Activated CD8-positive, alpha-beta memory T cell treated with anti-CD3 and anti-CD28 coated beads, Interleukin-2, amount 10 ng/mL, durations not matched to agents 7 days and 5 days (primary cell): ENCODE measurements at regions not wholly inside any gene's neighbourhood (a gene's known extent, or its start where the extent isn't known, plus 50 kb on each side); places are given as distances from the start of the nearest gene placed in this dataset.
"Not testable (repeated sequence)": the region's sequence is repeated elsewhere in the genome, so short reads cannot be mapped to it uniquely, and the experiment has no call there.

Experiments used
- ATAC-seq: fragments of 150-1000 bp; cut with Tn5 transposase; one replicate; pipeline ENCODE4 v1.10.0; 2021; ENCODE audit warnings: moderate library complexity
- CTCF ChIA-PET: fragments of 350-600 bp; sonication (Branson Sonifier 250); formaldehyde crosslinking; loops from one replicate; lab custom pipeline; 2021; ENCODE audit warnings: antibody characterized with exemption; lab: Charles Lee
- DNase-seq: peaks from one replicate; pipeline ENCODE4 v3.0.0-alpha.2; 2020
- H3K27ac Mint-ChIP-seq: one replicate; pipeline ENCODE4 v1.8.0; 2021; ENCODE audit warnings: mild to moderate bottlenecking, mixed read lengths
- H3K27me3 Mint-ChIP-seq: one replicate; pipeline ENCODE4 v1.8.0; 2021; ENCODE audit warnings: mixed read lengths
- H3K36me3 Mint-ChIP-seq: one replicate; pipeline ENCODE4 v1.8.0; 2021; ENCODE audit warnings: mild to moderate bottlenecking, mixed read lengths
- H3K4me1 Mint-ChIP-seq: one replicate; pipeline ENCODE4 v1.8.0; 2021; ENCODE audit warnings: mixed read lengths
- H3K4me3 Mint-ChIP-seq: one replicate; pipeline ENCODE4 v1.8.0; 2021; ENCODE audit warnings: mild to moderate bottlenecking, moderate library complexity, mixed read lengths
- H3K9me3 Mint-ChIP-seq: one replicate; pipeline ENCODE4 v1.8.0; 2022; ENCODE audit warnings: low read depth, mixed read lengths

- Mint-ChIP-seq H3K27me3 (no peaks in the 10 kb centered on the region), H3K36me3 (no peaks in the 10 kb centered on the region), H3K9me3 (peaks cover 4% of the 10 kb centered on the region), H3K4me3 (no peak overlapping the region), H3K27ac (no peak overlapping the region), H3K4me1 (no peaks in the 10 kb centered on the region)
- DNase-seq (no peak), ATAC-seq (no peak)
- CTCF ChIA-PET: no interaction called here
These were observed 695.0 kb upstream of the NRP1 start for GRCh38 chr10:34029455-34029854.

DNA sequence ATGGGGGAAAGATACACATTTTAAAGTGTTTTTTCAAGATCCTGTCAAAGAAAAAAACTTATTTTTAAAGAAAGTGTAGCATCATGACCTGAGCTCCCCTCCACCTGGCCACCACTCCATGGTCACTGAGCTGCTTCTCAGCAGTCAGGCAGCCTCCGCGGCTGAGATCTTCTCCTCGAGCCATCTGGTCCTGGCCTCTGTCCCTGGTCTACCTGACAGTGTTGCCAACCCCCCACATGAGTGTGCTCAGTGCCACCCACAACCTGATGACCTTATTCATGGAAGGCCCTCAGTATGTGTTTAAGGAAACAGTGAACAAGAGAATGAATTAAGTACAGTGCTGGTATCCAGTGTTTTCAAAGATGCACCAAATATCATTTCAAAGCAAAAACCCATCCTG is 694.5 kb upstream of the NRP1 start:
- Mint-ChIP-seq H3K27ac (no peak overlapping the region), H3K9me3 (peaks cover 6% of the 10 kb centered on the region), H3K4me3 (no peak overlapping the region), H3K4me1 (no peaks in the 10 kb centered on the region), H3K27me3 (no peaks in the 10 kb centered on the region), H3K36me3 (no peaks in the 10 kb centered on the region)
- DNase-seq: no peak
- ATAC-seq: no peak
- CTCF ChIA-PET: no interaction called here

- no peak overlapping the region for H3K27ac Mint-ChIP-seq
- ATAC-seq: no peak
These were observed 690.4 kb upstream of the NRP1 start for GRCh38 chr10:34024693-34025425.

GRCh38 chr10:34024282-34024681 is 689.8 kb upstream of the NRP1 start:
- DNase-seq: no peak
- Mint-ChIP-seq H3K27me3 (no peaks in the 10 kb centered on the region), H3K27ac (no peak overlapping the region), H3K4me1 (no peaks in the 10 kb centered on the region), H3K9me3 (peaks cover 7% of the 10 kb centered on the region), H3K4me3 (no peak overlapping the region), H3K36me3 (no peaks in the 10 kb centered on the region)
- CTCF ChIA-PET: interaction anchor here (1.2 kb wide), 1 partner anchor 12 kb away, joined by 3 read pairs; no protein-coding TSS in a partner anchor
- ATAC-seq: no peak

More at GRCh38 chr10:34024693-34025425, 690.4 kb upstream of the NRP1 start:
- CTCF ChIA-PET: interaction anchor here (1.2 kb wide), 1 partner anchor 12 kb away, joined by 3 read pairs; no protein-coding TSS in a partner anchor
- no peaks in the 10 kb centered on the region for H3K4me1 Mint-ChIP-seq
- H3K4me3 Mint-ChIP-seq: no peak overlapping the region
- peaks cover 7% of the 10 kb centered on the region for H3K9me3 Mint-ChIP-seq
- no peaks in the 10 kb centered on the region for H3K36me3 Mint-ChIP-seq
- no peaks in the 10 kb centered on the region for H3K27me3 Mint-ChIP-seq
- no peak for DNase-seq

DNA sequence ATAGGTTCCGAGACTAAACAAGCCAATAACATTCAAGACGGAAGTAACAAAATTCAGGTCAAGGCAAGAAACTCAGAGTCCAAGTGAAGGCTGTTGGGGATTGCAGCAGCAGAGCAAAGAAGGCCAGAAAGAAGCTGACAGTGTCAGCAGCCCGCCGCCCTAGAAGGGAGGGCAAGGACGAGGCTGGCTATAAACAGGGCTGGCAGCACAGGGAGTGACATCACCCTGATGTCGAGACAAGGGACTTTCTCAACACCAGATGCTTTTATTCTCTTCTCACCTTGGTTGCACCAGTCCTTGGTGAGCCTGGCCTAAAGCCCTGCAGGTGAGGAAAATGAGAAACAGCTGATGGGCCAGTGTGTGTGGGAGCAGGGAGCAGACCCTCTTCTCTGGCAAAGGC is 687.7 kb upstream of the NRP1 start:
- ATAC-seq (no peak), DNase-seq (no peak)
- H3K27ac Mint-ChIP-seq: no peak overlapping the region
- no peak overlapping the region for H3K4me3 Mint-ChIP-seq
- no peaks in the 10 kb centered on the region for H3K27me3 Mint-ChIP-seq
- CTCF ChIA-PET: no interaction called here
- H3K36me3 Mint-ChIP-seq: no peaks in the 10 kb centered on the region
- H3K4me1 Mint-ChIP-seq: no peaks in the 10 kb centered on the region
- peaks cover 3% of the 10 kb centered on the region for H3K9me3 Mint-ChIP-seq

DNA sequence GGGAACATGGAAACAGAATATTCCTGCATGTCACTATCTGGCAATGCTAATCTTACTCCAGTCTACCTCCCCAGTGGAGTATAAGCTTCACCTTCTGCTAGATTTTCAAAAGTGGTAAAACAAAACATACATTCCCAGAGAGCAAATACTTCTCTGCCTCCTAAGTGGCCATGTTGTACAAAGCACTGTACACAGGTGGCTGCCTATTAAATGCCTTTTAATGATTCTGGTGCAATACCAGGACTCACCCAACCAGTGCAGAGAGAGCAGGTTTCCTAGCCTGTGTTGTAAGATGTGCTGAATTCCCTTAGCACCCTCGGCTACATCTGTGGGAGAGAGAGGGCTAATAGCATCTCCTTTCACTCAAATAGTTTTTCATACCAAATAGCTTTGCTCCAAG is 684.3 kb upstream of the NRP1 start:
- no peaks in the 10 kb centered on the region for H3K9me3 Mint-ChIP-seq
- ATAC-seq: no peak
- CTCF ChIA-PET: no interaction called here
- no peak overlapping the region for H3K4me3 Mint-ChIP-seq
- no peaks in the 10 kb centered on the region for H3K36me3 Mint-ChIP-seq
- H3K27ac Mint-ChIP-seq: no peak overlapping the region
- H3K4me1 Mint-ChIP-seq: no peaks in the 10 kb centered on the region
- no peak for DNase-seq
- H3K27me3 Mint-ChIP-seq: no peaks in the 10 kb centered on the region

DNA sequence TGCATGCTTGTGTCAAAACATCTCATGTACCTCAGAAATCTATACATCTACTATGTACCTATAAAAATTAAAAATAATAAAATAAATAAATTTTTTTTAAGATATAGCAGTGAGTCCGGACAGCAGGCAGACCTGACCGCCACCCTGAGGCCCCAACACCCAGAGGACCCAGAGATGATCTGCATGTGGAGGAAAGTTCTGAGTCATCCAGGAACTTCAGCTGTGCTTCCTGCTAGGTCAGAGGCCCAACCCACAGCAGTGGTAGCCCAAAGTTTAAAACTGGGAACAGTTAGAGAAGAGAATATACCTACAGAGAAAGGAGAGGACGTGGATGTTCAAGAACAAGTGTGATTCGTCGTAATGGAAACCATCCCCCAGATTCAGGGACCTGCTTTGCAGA is 683.7 kb upstream of the NRP1 start:
- Mint-ChIP-seq H3K4me1 (no peaks in the 10 kb centered on the region), H3K36me3 (no peaks in the 10 kb centered on the region), H3K9me3 (no peaks in the 10 kb centered on the region), H3K27me3 (no peaks in the 10 kb centered on the region), H3K4me3 (no peak overlapping the region), H3K27ac (no peak overlapping the region)
- DNase-seq (no peak), ATAC-seq (no peak)
- CTCF ChIA-PET: no interaction called here

GRCh38 chr10:34017281-34017680 is 682.8 kb upstream of the NRP1 start:
- no peak for ATAC-seq
- Mint-ChIP-seq H3K36me3 (no peaks in the 10 kb centered on the region), H3K27ac (no peak overlapping the region), H3K27me3 (no peaks in the 10 kb centered on the region), H3K4me1 (no peaks in the 10 kb centered on the region), H3K4me3 (no peak overlapping the region), H3K9me3 (no peaks in the 10 kb centered on the region)
- DNase-seq: no peak
- CTCF ChIA-PET: no interaction called here

DNA sequence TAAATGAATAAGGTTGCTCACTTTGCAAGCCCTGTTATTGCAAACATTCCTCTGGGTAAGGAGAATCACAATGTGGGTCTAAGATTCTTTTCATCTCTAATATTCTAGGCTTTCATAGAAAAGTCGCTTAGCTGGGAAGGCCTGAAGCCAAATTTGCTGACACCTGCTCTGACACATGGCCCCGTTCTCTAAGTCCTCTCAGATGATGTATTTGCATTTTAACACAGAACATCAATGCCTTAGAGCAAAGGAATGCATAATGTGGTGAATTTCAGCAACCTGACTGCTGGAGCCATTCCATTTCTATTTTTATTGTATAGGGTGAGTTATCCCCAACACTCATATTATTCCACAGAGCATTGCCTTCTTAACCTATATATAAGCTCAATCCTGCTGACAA is 682.1 kb upstream of the NRP1 start:
- CTCF ChIA-PET: no interaction called here
- H3K27ac Mint-ChIP-seq: no peak overlapping the region
- H3K9me3 Mint-ChIP-seq: no peaks in the 10 kb centered on the region

DNA sequence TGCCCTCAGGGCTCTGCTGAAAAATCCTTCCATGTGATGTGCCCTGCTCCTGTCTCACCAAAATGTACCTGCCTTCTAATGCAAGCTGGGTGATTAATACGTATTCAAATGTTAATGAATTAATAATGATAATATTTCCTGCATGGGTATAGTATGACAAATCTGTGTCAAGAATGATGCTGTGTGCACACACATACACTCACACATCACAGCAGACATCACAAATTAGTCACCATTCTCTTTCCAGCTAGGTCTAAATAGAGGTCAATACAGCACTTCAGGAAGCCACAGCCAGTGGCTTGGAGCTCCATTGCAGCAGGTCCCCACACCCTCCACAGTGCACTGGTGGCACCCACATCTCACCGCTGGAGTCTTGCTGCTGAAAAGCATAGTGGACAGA is 681.2 kb upstream of the NRP1 start:
- Mint-ChIP-seq H3K36me3 (no peaks in the 10 kb centered on the region), H3K27me3 (no peaks in the 10 kb centered on the region), H3K9me3 (no peaks in the 10 kb centered on the region), H3K4me3 (no peak overlapping the region), H3K27ac (no peak overlapping the region), H3K4me1 (no peaks in the 10 kb centered on the region)
- no peak for DNase-seq
- no peak for ATAC-seq
- CTCF ChIA-PET: no interaction called here

More for the DNA sequence above, 682.1 kb upstream of the NRP1 start:
- Mint-ChIP-seq H3K4me3 (no peak overlapping the region), H3K36me3 (no peaks in the 10 kb centered on the region), H3K27me3 (no peaks in the 10 kb centered on the region), H3K4me1 (no peaks in the 10 kb centered on the region)
- no peak for DNase-seq
- no peak for ATAC-seq

GRCh38 chr10:34013235-34013634 is 678.8 kb upstream of the NRP1 start:
- no peak overlapping the region for H3K27ac Mint-ChIP-seq
- H3K27me3 Mint-ChIP-seq: no peaks in the 10 kb centered on the region
- ATAC-seq (no peak), DNase-seq (no peak)
- no peak overlapping the region for H3K4me3 Mint-ChIP-seq
- no peaks in the 10 kb centered on the region for H3K4me1 Mint-ChIP-seq
- H3K9me3 Mint-ChIP-seq: no peaks in the 10 kb centered on the region
- CTCF ChIA-PET: no interaction called here
- H3K36me3 Mint-ChIP-seq: no peaks in the 10 kb centered on the region

DNA sequence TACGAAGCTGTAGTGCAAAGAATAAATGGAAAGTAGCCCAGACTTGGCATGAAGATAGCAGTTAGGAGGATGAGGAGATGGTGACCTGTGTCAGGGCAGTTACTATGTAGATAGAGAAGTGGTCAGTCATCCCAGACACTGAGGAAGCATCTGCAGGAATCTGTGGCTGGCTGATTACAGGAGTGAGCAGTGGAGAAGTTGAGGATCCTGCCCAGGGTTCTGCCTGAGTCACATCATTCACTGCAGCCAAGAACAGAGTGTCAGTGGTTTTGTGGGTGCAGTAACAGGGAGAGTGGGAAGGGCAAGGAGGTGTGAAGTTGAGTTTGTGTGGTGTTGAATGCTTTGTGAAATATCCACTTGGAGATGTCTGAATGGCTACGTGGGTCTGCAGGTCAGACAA is 676.4 kb upstream of the NRP1 start:
- CTCF ChIA-PET: no interaction called here
- no peaks in the 10 kb centered on the region for H3K9me3 Mint-ChIP-seq
- H3K27ac Mint-ChIP-seq: no peak overlapping the region
- DNase-seq (no peak), ATAC-seq (no peak)
- H3K4me1 Mint-ChIP-seq: no peaks in the 10 kb centered on the region
- H3K27me3 Mint-ChIP-seq: no peaks in the 10 kb centered on the region
- H3K4me3 Mint-ChIP-seq: no peak overlapping the region
- H3K36me3 Mint-ChIP-seq: no peaks in the 10 kb centered on the region

GRCh38 chr10:34010228-34010627 is 675.8 kb upstream of the NRP1 start:
- H3K36me3 Mint-ChIP-seq, H3K27me3 Mint-ChIP-seq, H3K4me1 Mint-ChIP-seq, ATAC-seq, CTCF ChIA-PET, H3K4me3 Mint-ChIP-seq, DNase-seq, H3K27ac Mint-ChIP-seq, H3K9me3 Mint-ChIP-seq: not testable (repeated sequence)

DNA sequence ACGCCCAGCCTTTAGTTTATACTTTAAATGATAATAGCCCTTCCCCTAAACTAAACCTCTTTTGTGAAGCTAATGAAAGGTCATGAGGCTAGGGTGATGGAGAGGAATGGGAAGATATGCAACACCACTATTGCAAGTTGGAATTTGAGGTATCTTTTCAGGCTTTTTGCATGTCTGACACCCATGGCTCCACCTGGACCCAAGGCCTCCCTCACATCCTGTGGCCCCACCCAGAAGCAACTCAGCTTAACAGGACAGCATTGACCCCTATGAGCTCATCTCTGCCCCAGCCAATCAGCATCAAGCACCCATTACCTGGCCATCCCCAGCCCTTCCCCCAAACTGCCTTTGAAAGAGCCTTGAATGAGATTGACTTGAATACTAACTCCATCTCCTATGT is 674.2 kb upstream of the NRP1 start:
- no peak overlapping the region for H3K27ac Mint-ChIP-seq
- ATAC-seq: no peak
- DNase-seq: no peak
- CTCF ChIA-PET: no interaction called here
- H3K4me1 Mint-ChIP-seq: no peaks in the 10 kb centered on the region
- no peaks in the 10 kb centered on the region for H3K27me3 Mint-ChIP-seq
- H3K9me3 Mint-ChIP-seq: no peaks in the 10 kb centered on the region
- no peak overlapping the region for H3K4me3 Mint-ChIP-seq
- no peaks in the 10 kb centered on the region for H3K36me3 Mint-ChIP-seq
